Endothelial cell of umbilical vein (primary cell): ENCODE measurements at regions not wholly inside any gene's neighbourhood (a gene's known extent, or its start where the extent isn't known, plus 50 kb on each side); places are given as distances from the start of the nearest gene placed in this dataset.

Source experiments
- BruUV-seq: library from RNA; stranded (reverse); fragments of 400-500 nt; replicated peaks from 2 replicates; lab custom pipeline; 2021; lab: Mats Ljungman, UMichigan
- CTCF ChIA-PET: fragments of 300-600, 350-600 bp; sonication (Branson Sonifier 250); formaldehyde crosslinking; loops from one replicate; lab custom pipeline; 2021; ENCODE audit warnings: antibody characterized with exemption, inconsistent platforms; lab: Charles Lee
- POLR2A ChIA-PET: fragments of 300-600, 350-600 bp; sonication (Branson Sonifier 250); formaldehyde crosslinking; loops from one replicate; lab custom pipeline; 2021; ENCODE audit warnings: antibody characterized with exemption, inconsistent platforms; lab: Charles Lee
- DNase-seq: peaks from one replicate; pipeline ENCODE4 v3.0.0-alpha.2; 2011; ENCODE audit warnings: low read depth, low spot score
- FAIRE-seq: peaks from 2 replicates; lab custom pipeline; 2011; peaks lifted over from hg19 to GRCh38; lab: Jason Lieb, UNC
- H2AFZ ChIP-seq: 2 replicates; pipeline ENCODE4 v1.6.0; 2012; ENCODE audit warnings: low read depth, low read length, control low read depth, inconsistent platforms
- H3K27ac ChIP-seq: 2 replicates; pipeline ENCODE4 v1.5.1; 2011; ENCODE audit warnings: low read depth, mild to moderate bottlenecking, control low read depth, low read length, moderate library complexity; ENCODE audit not compliant: insufficient read depth
- H3K27me3 ChIP-seq, 2 experiments: 2 replicates each; pipeline versions ENCODE4 v1.6.0 to v1.6.1; 2011; ENCODE audit warnings: low read length in 2 of 2, mixed read lengths in 1 of 2; ENCODE audit not compliant: control insufficient read depth in 2 of 2, insufficient read depth in 2 of 2
- H3K36me3 ChIP-seq, 2 experiments: 2 replicates in 1 of 2; 3 replicates in 1 of 2; pipeline ENCODE4 v1.5.1; 2011; ENCODE audit warnings: low read length in 2 of 2, mild to moderate bottlenecking in 1 of 2, moderate library complexity in 1 of 2; ENCODE audit not compliant: control insufficient read depth in 2 of 2, insufficient read depth in 2 of 2; ENCODE audit errors: extremely low read depth in 1 of 2
- H3K4me1 ChIP-seq: 3 replicates; pipeline ENCODE4 v1.5.1; 2011; ENCODE audit warnings: mild to moderate bottlenecking, low read length; ENCODE audit not compliant: control insufficient read depth, insufficient read depth; ENCODE audit errors: extremely low read depth
- H3K4me2 ChIP-seq: 2 replicates; pipeline ENCODE4 v1.6.1; 2011; ENCODE audit warnings: low read length, control low read depth, mixed read lengths; ENCODE audit not compliant: insufficient read depth
- H3K4me3 ChIP-seq, 3 experiments: fragments of 200-600 bp in 1 of 3; sonication (generic), shearing (Covaris generic) in 1 of 3; replicated peaks in 1 of 3; 2 replicates each; pipeline ENCODE4 v1.5.1; 2011 to 2016; ENCODE audit warnings: control low read depth in 3 of 3, low read length in 3 of 3, mild to moderate bottlenecking in 2 of 3, inconsistent platforms in 1 of 3, low read depth in 1 of 3, moderate library complexity in 1 of 3; ENCODE audit not compliant: insufficient read depth in 1 of 3
- H3K79me2 ChIP-seq: 2 replicates; pipeline ENCODE4 v1.6.0; 2012; ENCODE audit warnings: low read length, inconsistent platforms; ENCODE audit not compliant: control insufficient read depth, insufficient read depth
- H3K9ac ChIP-seq: replicated peaks from 2 replicates; pipeline ENCODE3; 2011; ENCODE audit warnings: low read length, control low read depth; ENCODE audit not compliant: insufficient read depth; ENCODE audit errors: extremely low read depth
- H3K9me1 ChIP-seq: replicated peaks from 3 replicates; pipeline ENCODE4 v1.6.0; 2011; ENCODE audit warnings: mild to moderate bottlenecking, low read length; ENCODE audit not compliant: control insufficient read depth, insufficient read depth; ENCODE audit errors: extremely low read depth
- H3K9me3 ChIP-seq: replicated peaks from 2 replicates; pipeline ENCODE4 v1.5.1; 2012; ENCODE audit warnings: low read length, inconsistent platforms; ENCODE audit not compliant: control insufficient read depth, insufficient read depth
- H4K20me1 ChIP-seq: replicated peaks from 2 replicates; pipeline ENCODE3; 2011; ENCODE audit warnings: mild to moderate bottlenecking, low read length; ENCODE audit not compliant: control insufficient read depth, insufficient read depth; ENCODE audit errors: extremely low read depth
- CTCF ChIP-seq, 2 donors: IDR thresholded peaks; 1 replicate in 1 of 2; 2 replicates in 1 of 2; pipeline ENCODE4 v1.5.1; 2011; ENCODE audit warnings: low read length in 2 of 2, mild to moderate bottlenecking in 2 of 2, moderate library complexity in 2 of 2, control low read depth in 1 of 2, inconsistent platforms in 1 of 2, low read depth in 1 of 2; ENCODE audit not compliant: insufficient read depth in 1 of 2; ENCODE audit errors: extremely low read depth in 1 of 2
- EZH2 ChIP-seq: IDR thresholded peaks from 2 replicates; pipeline ENCODE4 v1.6.1; 2012; ENCODE audit warnings: borderline replicate concordance, low read depth, mild to moderate bottlenecking, moderate library complexity, low read length, inconsistent platforms; ENCODE audit not compliant: severe bottlenecking
- FOS ChIP-seq: IDR thresholded peaks from 2 replicates; pipeline ENCODE4 v1.6.1; 2011; ENCODE audit warnings: mild to moderate bottlenecking, low read length, moderate library complexity, borderline replicate concordance; ENCODE audit not compliant: insufficient read depth
- GATA2 ChIP-seq: IDR thresholded peaks from 2 replicates; pipeline ENCODE4 v1.7.0; 2011; ENCODE audit warnings: low read depth, mild to moderate bottlenecking, moderate library complexity, mixed read lengths, low read length; ENCODE audit not compliant: insufficient read length, insufficient read depth
- JUN ChIP-seq: IDR thresholded peaks from 2 replicates; pipeline ENCODE4 v1.6.1; 2011; ENCODE audit warnings: borderline replicate concordance, low read depth; ENCODE audit not compliant: insufficient read length, insufficient read depth
- MAX ChIP-seq: IDR thresholded peaks from 2 replicates; pipeline ENCODE4 v1.6.1; 2011; ENCODE audit not compliant: insufficient read depth, insufficient read length
- POLR2AphosphoS5 ChIP-seq: IDR thresholded peaks from 2 replicates; pipeline ENCODE4 v1.6.1; 2012; ENCODE audit warnings: low read depth, mild to moderate bottlenecking, control low read depth, low read length, moderate library complexity; ENCODE audit not compliant: insufficient read depth
- dilution Hi-C: fragments of 300-500 bp; cut with MboI; formaldehyde crosslinking; loops from one replicate; pipeline ENCODE4 v1.15.0; 2019; ENCODE audit warnings: low sequenced_read_pairs; ENCODE audit not compliant: extremely low pct_ligation_motif_present
- intact Hi-C: fragments of 100-400 bp; cut with micrococcal nuclease; formaldehyde crosslinking; loops from one replicate; pipeline ENCODE4 v1.10.0; 2022

- TF ChIP-seq POLR2AphosphoS5, result no peak
- TF ChIP-seq CTCF (IDR thresholded peaks at IDR 0.05; ENCODE audit: extremely low read depth in 1 of 2, insufficient read depth in 1 of 2, low read depth in 1 of 2, low read length in 2 of 2), result no peak
- no peak for TF ChIP-seq GATA2
- TF ChIP-seq EZH2, result no peak
- TF ChIP-seq FOS, result no peak
- no peak for TF ChIP-seq MAX
- no peak for TF ChIP-seq JUN
- Histone ChIP-seq H3K36me3 (no peaks in the 10 kb centered on the region), H3K27me3 (peaks cover 0 to 9% of the 10 kb centered on the region in 2 experiments), H3K9me3 (no peaks in the 10 kb centered on the region), H3K4me2 (no peak overlapping the region), H2AFZ (no peak overlapping the region), H3K4me1 (no peaks in the 10 kb centered on the region), H3K9me1 (no peaks in the 10 kb centered on the region), H3K79me2 (no peaks in the 10 kb centered on the region), H4K20me1 (no peaks in the 10 kb centered on the region), H3K4me3 (no peak overlapping the region), H3K27ac (no peak overlapping the region), H3K9ac (no peak overlapping the region)
- BruUV-seq, result no TSS peak
- POLR2A ChIA-PET, result no interaction called here
- intact Hi-C loops (no loop called here), dilution Hi-C loops (no loop called here)
- no peak for DNase-seq
- CTCF ChIA-PET, result no interaction called here
- no peak for FAIRE-seq
These were observed 296.1 kb downstream of the ZEB1 start for GRCh38 chr10:31615129-31615528.
